OCI-LY3 (cell line): ENCODE measurements at regions not wholly inside any gene's neighbourhood (a gene's known extent, or its start where the extent isn't known, plus 50 kb on each side); places are given as distances from the start of the nearest gene placed in this dataset.
"Not testable (repeated sequence)": the region's sequence is repeated elsewhere in the genome, so short reads cannot be mapped to it uniquely, and the experiment has no call there.

Experiments
- H2AFZ ChIP-seq: fragments of 200-600, 300-600 bp; shearing (Covaris generic); 2 replicates; pipeline ENCODE4 v1.6.0; 2014; ENCODE audit warnings: antibody characterized with exemption, low read depth, low read length
- H3K27ac ChIP-seq: fragments of 200-600, 300-600 bp; sonication (generic); 2 replicates; pipeline ENCODE4 v1.5.1; 2014; ENCODE audit warnings: mild to moderate bottlenecking, low read length, moderate library complexity, mixed read lengths
- H3K27me3 ChIP-seq: fragments of 200-600, 300-600 bp; sonication (generic); 2 replicates; pipeline ENCODE4 v1.6.1; 2014; ENCODE audit warnings: low read depth, low read length, mixed read lengths
- H3K36me3 ChIP-seq: fragments of 200-600, 300-600 bp; sonication (generic); replicated peaks from 2 replicates; pipeline ENCODE3; 2014; ENCODE audit warnings: low read depth, low read length, mixed read lengths
- H3K4me1 ChIP-seq: fragments of 300-600, 200-600 bp; sonication (generic); 2 replicates; pipeline ENCODE4 v1.6.1; 2014; ENCODE audit warnings: low read length, mixed read lengths
- H3K4me2 ChIP-seq: fragments of 200-600, 300-600 bp; sonication (generic); 2 replicates; pipeline ENCODE4 v1.6.1; 2014; ENCODE audit warnings: low read length, mixed read lengths
- H3K4me3 ChIP-seq: fragments of 300-600, 200-600 bp; sonication (generic); 2 replicates; pipeline ENCODE4 v1.5.1; 2014; ENCODE audit warnings: antibody characterized with exemption, mild to moderate bottlenecking, low read length, moderate library complexity
- H3K79me2 ChIP-seq: fragments of 300-600, 200-600 bp; shearing (Covaris generic); 2 replicates; pipeline ENCODE4 v1.6.1; 2014; ENCODE audit warnings: mild to moderate bottlenecking, low read length, mixed read lengths
- H3K9ac ChIP-seq: fragments of 300-600, 200-600 bp; shearing (Covaris generic); 2 replicates; pipeline ENCODE4 v1.6.0; 2014; ENCODE audit warnings: mild to moderate bottlenecking, low read length, moderate library complexity
- H3K9me3 ChIP-seq: fragments of 200-600, 300-600 bp; shearing (Covaris generic); 2 replicates; pipeline ENCODE4 v1.6.1; 2014; ENCODE audit warnings: low read length, mixed read lengths; ENCODE audit not compliant: insufficient read depth
- H4K20me1 ChIP-seq: fragments of 200-600, 300-600 bp; sonication (generic); 2 replicates; pipeline ENCODE4 v1.6.1; 2016; ENCODE audit warnings: low read length, mixed read lengths; ENCODE audit not compliant: insufficient read depth
- EZH2phosphoT487 ChIP-seq: fragments of 200-600 bp; shearing (Covaris generic); IDR thresholded peaks from 2 replicates; pipeline ENCODE4 v1.6.1; 2018; ENCODE audit warnings: antibody characterized with exemption, mixed run types, low read depth
- TF ChIP-seq, protein P1 (sequence below): fragments of 200-600, 300-600 bp; sonication (generic); IDR thresholded peaks from 2 replicates; pipeline ENCODE4 v1.5.1; 2014; ENCODE audit warnings: antibody characterized with exemption, low read length, low read depth

GRCh38 chr2:154557906-154558305, 140.6 kb upstream of the KCNJ3 start:
- Histone ChIP-seq H3K9me3 (no peaks in the 10 kb centered on the region), H4K20me1 (no peaks in the 10 kb centered on the region), H2AFZ (no peak overlapping the region), H3K9ac (no peak overlapping the region), H3K27ac (no peak overlapping the region), H3K4me1 (peaks cover 12% of the 10 kb centered on the region), H3K4me3 (no peak overlapping the region), H3K27me3 (no peaks in the 10 kb centered on the region), H3K4me2 (no peak overlapping the region), H3K36me3 (no peaks in the 10 kb centered on the region), H3K79me2 (no peaks in the 10 kb centered on the region)
- TF ChIP-seq, protein P1, sequence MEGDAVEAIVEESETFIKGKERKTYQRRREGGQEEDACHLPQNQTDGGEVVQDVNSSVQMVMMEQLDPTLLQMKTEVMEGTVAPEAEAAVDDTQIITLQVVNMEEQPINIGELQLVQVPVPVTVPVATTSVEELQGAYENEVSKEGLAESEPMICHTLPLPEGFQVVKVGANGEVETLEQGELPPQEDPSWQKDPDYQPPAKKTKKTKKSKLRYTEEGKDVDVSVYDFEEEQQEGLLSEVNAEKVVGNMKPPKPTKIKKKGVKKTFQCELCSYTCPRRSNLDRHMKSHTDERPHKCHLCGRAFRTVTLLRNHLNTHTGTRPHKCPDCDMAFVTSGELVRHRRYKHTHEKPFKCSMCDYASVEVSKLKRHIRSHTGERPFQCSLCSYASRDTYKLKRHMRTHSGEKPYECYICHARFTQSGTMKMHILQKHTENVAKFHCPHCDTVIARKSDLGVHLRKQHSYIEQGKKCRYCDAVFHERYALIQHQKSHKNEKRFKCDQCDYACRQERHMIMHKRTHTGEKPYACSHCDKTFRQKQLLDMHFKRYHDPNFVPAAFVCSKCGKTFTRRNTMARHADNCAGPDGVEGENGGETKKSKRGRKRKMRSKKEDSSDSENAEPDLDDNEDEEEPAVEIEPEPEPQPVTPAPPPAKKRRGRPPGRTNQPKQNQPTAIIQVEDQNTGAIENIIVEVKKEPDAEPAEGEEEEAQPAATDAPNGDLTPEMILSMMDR: no peak
- TF ChIP-seq EZH2phosphoT487: no peak

DNA sequence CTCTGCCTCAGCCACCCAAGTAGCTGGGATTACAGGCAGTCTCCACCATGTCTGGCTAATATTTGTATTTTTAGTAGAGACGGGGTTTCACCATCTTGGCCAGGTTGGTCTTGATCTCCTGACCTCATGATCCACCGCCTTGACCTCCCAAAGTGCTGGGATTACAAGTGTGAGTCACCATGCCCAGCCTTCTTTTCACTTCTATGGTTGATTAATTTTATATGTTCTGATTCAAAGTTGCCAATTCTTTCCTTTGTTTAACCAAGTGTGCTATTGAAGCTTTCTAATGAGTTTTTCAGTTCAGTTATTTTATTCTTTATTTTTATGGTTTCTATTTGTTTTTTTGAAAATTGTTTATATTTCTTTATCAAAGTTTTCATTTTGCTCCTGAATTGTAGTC, 133.1 kb upstream of the KCNJ3 start:
- no peak for TF ChIP-seq EZH2phosphoT487
- TF ChIP-seq, protein P1: no peak
- Histone ChIP-seq H3K79me2 (no peaks in the 10 kb centered on the region), H3K27me3 (no peaks in the 10 kb centered on the region)

DNA sequence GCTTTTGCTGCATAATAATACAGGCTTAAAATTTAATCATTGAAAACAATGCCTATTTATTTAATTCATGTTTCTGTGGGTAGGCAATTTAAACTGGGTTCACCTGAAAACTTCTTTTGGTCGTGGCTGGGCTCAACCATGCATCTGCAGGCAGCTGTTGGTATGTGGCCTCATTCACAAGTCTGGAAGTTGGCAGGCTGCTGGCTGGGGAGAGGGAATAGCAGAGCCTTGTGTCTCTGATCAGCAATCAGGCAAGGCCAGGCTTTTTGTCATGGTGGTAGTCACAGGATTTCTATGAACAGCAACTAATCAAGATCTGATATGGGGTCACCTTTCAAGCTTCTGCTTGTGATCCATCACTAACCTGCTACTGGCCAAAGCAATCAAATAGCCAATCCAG, 130.1 kb upstream of the KCNJ3 start:
- Histone ChIP-seq H2AFZ (no peak overlapping the region), H3K9me3 (peaks cover 13% of the 10 kb centered on the region; the same call in 1 of the 2 replicates), H3K27me3 (no peaks in the 10 kb centered on the region), H3K36me3 (peaks cover 5% of the 10 kb centered on the region), H4K20me1 (no peaks in the 10 kb centered on the region), H3K27ac (no peak overlapping the region), H3K4me3 (no peak overlapping the region), H3K9ac (no peak overlapping the region), H3K79me2 (no peaks in the 10 kb centered on the region), H3K4me2 (no peak overlapping the region), H3K4me1 (peaks cover 6% of the 10 kb centered on the region)
- TF ChIP-seq, protein P1: no peak
- TF ChIP-seq EZH2phosphoT487: no peak

More for the DNA sequence above, 133.1 kb upstream of the KCNJ3 start:
- Histone ChIP-seq H3K4me3 (no peak overlapping the region), H3K9me3 (peaks cover 13% of the 10 kb centered on the region; the same call in 1 of the 2 replicates), H3K4me1 (no peaks in the 10 kb centered on the region), H3K27ac (no peak overlapping the region), H3K4me2 (no peak overlapping the region), H2AFZ (no peak overlapping the region), H3K9ac (no peak overlapping the region), H4K20me1 (no peaks in the 10 kb centered on the region), H3K36me3 (peaks cover 5% of the 10 kb centered on the region)

DNA sequence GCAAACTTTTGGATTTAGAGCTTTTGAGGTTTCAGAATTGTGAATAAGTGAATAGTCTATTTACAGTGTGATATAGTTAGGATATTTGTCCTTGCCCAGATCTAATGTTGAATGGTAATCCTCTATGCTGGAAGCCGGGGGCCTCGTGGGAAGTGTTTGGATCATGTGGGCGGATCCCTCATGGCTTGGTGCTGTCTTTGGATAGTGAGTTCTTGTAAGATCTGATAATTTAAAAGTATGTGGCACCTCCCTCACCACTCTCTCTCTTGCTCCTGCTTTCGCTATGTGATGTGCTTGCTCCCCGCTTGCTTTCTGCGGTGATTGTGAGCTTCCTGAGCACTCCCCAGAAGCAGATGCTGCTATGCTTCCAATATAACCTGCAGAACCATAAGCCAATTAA, 128.0 kb upstream of the KCNJ3 start:
- TF ChIP-seq, protein P1: no peak
- no peak for TF ChIP-seq EZH2phosphoT487
- Histone ChIP-seq H3K36me3 (peaks cover 5% of the 10 kb centered on the region), H3K4me3 (no peak overlapping the region), H4K20me1 (no peaks in the 10 kb centered on the region), H3K27ac (no peak overlapping the region), H3K4me1 (peaks cover 6% of the 10 kb centered on the region), H3K79me2 (no peaks in the 10 kb centered on the region), H3K27me3 (no peaks in the 10 kb centered on the region), H2AFZ (no peak overlapping the region), H3K4me2 (no peak overlapping the region), H3K9me3 (peaks cover 10% of the 10 kb centered on the region; the same call in 1 of the 2 replicates), H3K9ac (no peak overlapping the region)

DNA sequence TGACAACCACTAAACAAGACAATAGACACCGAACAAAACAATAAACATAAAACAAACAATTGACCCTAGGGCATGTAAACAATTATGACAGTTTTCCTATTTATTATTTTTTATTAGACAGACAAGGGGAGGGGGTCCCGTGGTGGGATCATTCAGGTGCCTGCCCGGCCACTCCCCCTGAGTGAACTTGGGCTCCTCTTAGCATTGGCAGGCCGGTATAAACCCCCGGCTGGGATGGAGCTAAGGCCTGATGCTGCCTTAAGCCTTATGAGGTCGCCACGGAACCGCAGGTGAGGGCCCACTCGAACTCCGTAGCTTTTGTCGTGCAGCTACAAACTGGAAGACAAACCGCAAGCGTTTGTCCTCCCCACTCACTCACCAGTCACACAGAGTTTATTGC, 121.8 kb upstream of the KCNJ3 start:
- H4K20me1 ChIP-seq, H3K79me2 ChIP-seq, H3K4me1 ChIP-seq, H3K4me2 ChIP-seq, H3K27me3 ChIP-seq, H3K36me3 ChIP-seq, H2AFZ ChIP-seq, H3K9me3 ChIP-seq, H3K9ac ChIP-seq, H3K4me3 ChIP-seq, H3K27ac ChIP-seq: not testable (repeated sequence)
